AG04450 (cell line): ENCODE measurements at regions not wholly inside any gene's neighbourhood (a gene's known extent, or its start where the extent isn't known, plus 50 kb on each side); places are given as distances from the start of the nearest gene placed in this dataset.
"Not testable (repeated sequence)": the region's sequence is repeated elsewhere in the genome, so short reads cannot be mapped to it uniquely, and the experiment has no call there.

Experiments
- CTCF ChIA-PET: fragments of 300-600, 350-600 bp; formaldehyde crosslinking; extraction: SDS; loops from one replicate; lab custom pipeline; 2022; ENCODE audit warnings: antibody characterized with exemption, inconsistent platforms; lab: Charles Lee
- POLR2A ChIA-PET: fragments of 350-600 bp; formaldehyde crosslinking; extraction: SDS; loops from one replicate; lab custom pipeline; 2021; ENCODE audit warnings: antibody characterized with exemption, inconsistent platforms; lab: Yijun Ruan, JAX
- DNase-seq: peaks from one replicate; pipeline ENCODE4 v3.0.0-alpha.2; 2011; ENCODE audit warnings: low read depth, low spot score
- H3K27ac ChIP-seq: one replicate; pipeline ENCODE4 v1.5.1; 2012; ENCODE audit warnings: low read depth, low read length, control low read depth
- H3K27me3 ChIP-seq: one replicate; pipeline ENCODE4 v1.6.0; 2012; ENCODE audit warnings: low read length; ENCODE audit not compliant: control insufficient read depth, insufficient read depth
- H3K4me3 ChIP-seq: 2 replicates; pipeline ENCODE4 v1.5.1; 2011; ENCODE audit warnings: mild to moderate bottlenecking, low read depth, low read length, control low read depth
- H3K9me3 ChIP-seq: 2 replicates; pipeline ENCODE4 v1.5.1; 2012; ENCODE audit warnings: low read length; ENCODE audit not compliant: control insufficient read depth, insufficient read depth
- TF ChIP-seq, protein P1 (sequence below): IDR thresholded peaks from 2 replicates; pipeline ENCODE4 v1.5.1; 2011; ENCODE audit warnings: low read depth, low read length, control low read depth, inconsistent platforms

DNA sequence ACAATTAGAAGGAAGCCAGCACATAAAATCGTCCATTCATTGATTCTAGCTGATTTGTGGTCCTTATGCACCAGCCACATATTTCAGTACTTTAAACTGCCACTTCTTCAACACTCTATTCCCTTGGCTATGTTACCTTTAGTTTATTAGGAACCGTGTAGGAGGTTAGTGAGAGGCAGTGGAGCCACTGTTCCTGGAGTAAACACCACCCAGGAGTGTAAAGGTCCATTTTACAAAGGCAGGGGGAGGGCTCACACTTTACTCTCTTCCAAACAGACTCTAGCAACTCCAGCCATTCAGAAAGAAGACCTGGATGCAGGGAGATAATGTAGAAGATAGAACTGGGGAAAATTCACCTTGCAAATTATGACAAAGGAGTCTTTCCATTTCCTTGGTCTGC is 170.2 kb upstream of the RPS23 start:
- ChIA-PET POLR2A (no interaction called here), CTCF (no interaction called here)
- Histone ChIP-seq H3K27ac (no peak overlapping the region), H3K4me3 (no peak overlapping the region), H3K27me3 (no peaks in the 10 kb centered on the region), H3K9me3 (no peaks in the 10 kb centered on the region)
- no peak for DNase-seq
- TF ChIP-seq, protein P1, sequence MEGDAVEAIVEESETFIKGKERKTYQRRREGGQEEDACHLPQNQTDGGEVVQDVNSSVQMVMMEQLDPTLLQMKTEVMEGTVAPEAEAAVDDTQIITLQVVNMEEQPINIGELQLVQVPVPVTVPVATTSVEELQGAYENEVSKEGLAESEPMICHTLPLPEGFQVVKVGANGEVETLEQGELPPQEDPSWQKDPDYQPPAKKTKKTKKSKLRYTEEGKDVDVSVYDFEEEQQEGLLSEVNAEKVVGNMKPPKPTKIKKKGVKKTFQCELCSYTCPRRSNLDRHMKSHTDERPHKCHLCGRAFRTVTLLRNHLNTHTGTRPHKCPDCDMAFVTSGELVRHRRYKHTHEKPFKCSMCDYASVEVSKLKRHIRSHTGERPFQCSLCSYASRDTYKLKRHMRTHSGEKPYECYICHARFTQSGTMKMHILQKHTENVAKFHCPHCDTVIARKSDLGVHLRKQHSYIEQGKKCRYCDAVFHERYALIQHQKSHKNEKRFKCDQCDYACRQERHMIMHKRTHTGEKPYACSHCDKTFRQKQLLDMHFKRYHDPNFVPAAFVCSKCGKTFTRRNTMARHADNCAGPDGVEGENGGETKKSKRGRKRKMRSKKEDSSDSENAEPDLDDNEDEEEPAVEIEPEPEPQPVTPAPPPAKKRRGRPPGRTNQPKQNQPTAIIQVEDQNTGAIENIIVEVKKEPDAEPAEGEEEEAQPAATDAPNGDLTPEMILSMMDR = no peak

DNA sequence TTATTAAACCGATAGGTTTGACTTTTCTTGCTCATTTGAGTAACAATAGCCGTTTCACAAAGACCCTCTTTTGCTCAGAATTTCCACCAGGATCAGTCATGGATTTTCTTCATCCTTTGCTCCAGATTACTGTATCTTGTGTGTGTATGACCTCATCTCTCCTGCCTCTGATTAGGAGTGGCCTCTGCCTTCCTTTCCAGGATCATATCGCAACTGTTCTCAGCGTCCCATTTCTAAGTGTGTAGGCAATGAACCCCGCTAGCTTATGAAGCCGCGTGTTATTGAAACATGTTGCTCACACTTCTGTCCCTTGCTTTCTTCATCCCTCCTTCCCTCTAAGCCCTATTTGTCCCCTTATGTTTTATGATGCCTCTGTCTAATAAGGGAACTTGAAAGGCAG is 169.8 kb upstream of the RPS23 start:
- H3K27me3 ChIP-seq = no peaks in the 10 kb centered on the region
- H3K4me3 ChIP-seq = no peak overlapping the region
- ChIA-PET POLR2A (no interaction called here), CTCF (no interaction called here)
- no peaks in the 10 kb centered on the region for H3K9me3 ChIP-seq
- no peak for DNase-seq
- TF ChIP-seq, protein P1 = no peak
- H3K27ac ChIP-seq = no peak overlapping the region

DNA sequence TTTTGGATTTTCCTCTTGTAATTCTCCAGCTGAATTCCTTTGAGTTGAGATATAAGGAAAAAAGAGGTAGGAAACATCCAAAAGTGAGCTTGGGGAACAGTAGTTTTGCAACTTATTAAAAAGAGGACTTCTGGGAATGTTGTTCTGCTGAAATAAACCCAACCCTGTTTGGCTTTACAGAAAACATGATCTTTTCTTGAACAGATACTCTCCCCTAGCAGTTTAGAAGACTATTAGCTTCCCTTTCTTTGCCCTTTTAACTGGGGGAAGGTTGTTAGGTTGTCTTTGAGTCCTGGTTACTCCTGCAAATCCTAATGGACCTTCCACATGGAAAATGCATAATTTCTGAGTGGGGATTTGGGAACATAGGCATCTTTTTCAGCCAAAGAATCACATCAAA is 168.7 kb upstream of the RPS23 start:
- Histone ChIP-seq H3K9me3 (no peaks in the 10 kb centered on the region), H3K27me3 (no peaks in the 10 kb centered on the region), H3K4me3 (no peak overlapping the region), H3K27ac (no peak overlapping the region)
- TF ChIP-seq, protein P1 = no peak
- POLR2A ChIA-PET = no interaction called here
- no peak for DNase-seq
- CTCF ChIA-PET = no interaction called here

DNA sequence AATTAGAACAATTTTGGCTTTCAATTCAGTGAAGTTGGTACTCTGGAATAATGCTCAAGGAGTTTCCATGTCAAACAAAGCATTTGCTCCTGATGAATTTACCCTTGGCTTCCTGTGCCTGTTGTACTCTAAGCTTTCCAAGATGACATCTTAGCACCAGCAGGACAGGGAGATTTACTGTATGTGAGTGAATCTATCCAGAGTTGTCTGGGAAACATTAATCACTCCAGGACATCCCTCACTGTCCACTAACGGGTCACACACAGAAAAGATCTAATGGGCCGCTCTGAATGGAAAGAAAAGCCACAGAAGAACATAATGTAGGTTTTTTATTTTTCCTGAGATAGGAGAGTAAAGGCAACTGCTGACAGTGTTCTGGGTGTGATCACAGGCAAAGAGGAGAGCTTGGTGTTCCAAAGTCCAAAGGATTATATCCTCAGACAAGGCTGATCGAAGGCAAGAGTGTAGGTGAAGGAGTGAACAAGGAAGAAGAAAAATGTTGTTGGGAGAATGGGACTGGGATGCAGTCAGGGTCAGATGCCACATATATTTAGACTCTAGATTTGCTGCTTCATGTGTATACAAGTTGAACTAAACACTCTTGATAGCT is 167.7 kb upstream of the RPS23 start:
- DNase-seq = no peak
- Histone ChIP-seq H3K4me3 (no peak overlapping the region), H3K27me3 (no peaks in the 10 kb centered on the region), H3K27ac (no peak overlapping the region), H3K9me3 (no peaks in the 10 kb centered on the region)
- POLR2A ChIA-PET = no interaction called here
- TF ChIP-seq, protein P1 = no peak
- CTCF ChIA-PET = no interaction called here

DNA sequence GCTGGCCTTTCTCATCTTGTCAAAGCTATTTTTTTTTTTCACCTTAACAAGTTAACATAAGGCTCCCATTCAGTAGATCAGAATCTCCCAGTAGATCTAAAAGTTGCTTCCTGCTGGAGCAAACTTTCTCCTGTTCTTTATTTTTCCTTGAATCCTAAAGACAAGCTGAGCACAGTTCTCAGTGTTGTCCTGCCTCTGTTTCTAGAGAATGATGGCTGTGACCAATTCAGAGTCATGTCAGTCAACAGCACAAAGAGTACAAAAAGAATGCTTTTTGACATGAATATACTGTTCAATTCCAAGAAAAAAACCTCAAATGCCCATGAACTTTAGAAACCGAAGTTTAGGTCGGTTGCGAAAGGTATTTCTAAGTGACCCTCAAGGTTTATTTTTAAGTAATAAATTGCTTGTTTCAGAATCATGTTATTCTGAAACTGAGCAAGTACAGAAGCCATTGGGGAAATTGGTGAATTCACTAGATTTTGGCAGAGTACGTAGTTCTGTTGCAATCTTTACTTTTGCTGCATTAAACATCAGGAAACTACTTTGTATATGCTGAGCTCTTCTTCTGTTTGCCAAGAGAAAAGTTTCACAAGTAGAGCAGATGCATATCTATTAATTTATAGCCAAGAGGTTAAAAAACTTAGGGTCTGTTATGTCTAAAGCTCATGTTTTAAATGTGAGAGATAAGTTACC is 161.7 kb upstream of the RPS23 start:
- no peaks in the 10 kb centered on the region for H3K27me3 ChIP-seq
- H3K4me3 ChIP-seq = no peak overlapping the region
- peak; percentile 3 for DNase-seq
- no peaks in the 10 kb centered on the region for H3K9me3 ChIP-seq
- TF ChIP-seq, protein P1 = no peak
- POLR2A ChIA-PET = no interaction called here
- no peak overlapping the region for H3K27ac ChIP-seq
- CTCF ChIA-PET = interaction anchor here (0.7 to 1.3 kb wide), 2 partner anchors 19 to 75 kb away, joined by 4 to 5 read pairs; no protein-coding TSS in a partner anchor

DNA sequence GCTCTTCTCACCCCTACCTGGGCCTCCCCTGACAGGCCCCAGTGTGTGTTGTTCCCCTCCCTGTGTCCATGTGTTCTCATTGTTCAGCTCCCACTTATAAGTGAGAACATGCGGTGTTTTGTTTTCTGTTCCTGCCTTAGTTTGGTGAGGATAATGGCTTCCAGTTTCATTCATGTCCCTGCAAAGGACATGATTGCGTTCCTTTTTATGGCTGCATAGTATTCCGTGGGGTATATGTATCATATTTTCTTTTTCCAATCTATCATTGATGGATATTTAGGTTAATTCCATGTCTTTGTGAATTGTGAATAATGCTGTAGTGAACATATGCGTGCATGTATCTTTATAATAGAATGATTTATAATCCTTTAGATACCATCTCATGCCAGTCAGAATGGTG is 159.4 kb upstream of the RPS23 start:
- DNase-seq, POLR2A ChIA-PET, H3K4me3 ChIP-seq, H3K9me3 ChIP-seq, CTCF ChIA-PET, H3K27me3 ChIP-seq, H3K27ac ChIP-seq: not testable (repeated sequence)
